ENCODE measurements at regions not wholly inside any gene's neighbourhood (a gene's known extent, or its start where the extent isn't known, plus 50 kb on each side); places are given as distances from the start of the nearest gene placed in this dataset.

DNA sequence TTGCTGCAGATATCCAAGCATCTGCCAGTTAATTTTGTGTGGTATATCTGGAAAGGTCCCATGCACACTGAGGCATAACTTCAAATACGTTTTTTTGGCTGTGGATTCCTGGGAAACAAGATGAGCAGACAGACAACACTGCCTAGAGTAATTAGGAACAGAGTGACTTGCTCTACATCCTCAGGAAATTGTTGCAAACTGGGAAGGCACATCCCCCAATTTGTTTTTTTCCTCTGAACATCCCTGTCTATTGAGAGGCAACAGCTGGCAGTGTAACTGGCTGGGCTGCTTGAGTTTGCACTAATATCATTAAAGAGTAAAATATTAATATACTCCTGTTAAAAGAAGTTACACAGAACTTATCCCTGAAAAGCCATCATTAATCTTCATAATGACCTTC is 207.7 kb upstream of the SLIT2 start:
- TF ChIP-seq, protein P1, sequence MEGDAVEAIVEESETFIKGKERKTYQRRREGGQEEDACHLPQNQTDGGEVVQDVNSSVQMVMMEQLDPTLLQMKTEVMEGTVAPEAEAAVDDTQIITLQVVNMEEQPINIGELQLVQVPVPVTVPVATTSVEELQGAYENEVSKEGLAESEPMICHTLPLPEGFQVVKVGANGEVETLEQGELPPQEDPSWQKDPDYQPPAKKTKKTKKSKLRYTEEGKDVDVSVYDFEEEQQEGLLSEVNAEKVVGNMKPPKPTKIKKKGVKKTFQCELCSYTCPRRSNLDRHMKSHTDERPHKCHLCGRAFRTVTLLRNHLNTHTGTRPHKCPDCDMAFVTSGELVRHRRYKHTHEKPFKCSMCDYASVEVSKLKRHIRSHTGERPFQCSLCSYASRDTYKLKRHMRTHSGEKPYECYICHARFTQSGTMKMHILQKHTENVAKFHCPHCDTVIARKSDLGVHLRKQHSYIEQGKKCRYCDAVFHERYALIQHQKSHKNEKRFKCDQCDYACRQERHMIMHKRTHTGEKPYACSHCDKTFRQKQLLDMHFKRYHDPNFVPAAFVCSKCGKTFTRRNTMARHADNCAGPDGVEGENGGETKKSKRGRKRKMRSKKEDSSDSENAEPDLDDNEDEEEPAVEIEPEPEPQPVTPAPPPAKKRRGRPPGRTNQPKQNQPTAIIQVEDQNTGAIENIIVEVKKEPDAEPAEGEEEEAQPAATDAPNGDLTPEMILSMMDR (IDR thresholded peaks at IDR 0.05) = no peak
- TF ChIP-seq TCF7L2 (IDR thresholded peaks at IDR 0.05; ENCODE audit: low read depth, low read length) (no peak), SIN3A (IDR thresholded peaks at IDR 0.05; ENCODE audit: borderline replicate concordance, insufficient read depth, low read depth, low read length) (no peak), POLR2AphosphoS5 (IDR thresholded peaks at IDR 0.05; ENCODE audit: low read depth, low read length) (no peak)
- TF ChIP-seq, protein P2, sequence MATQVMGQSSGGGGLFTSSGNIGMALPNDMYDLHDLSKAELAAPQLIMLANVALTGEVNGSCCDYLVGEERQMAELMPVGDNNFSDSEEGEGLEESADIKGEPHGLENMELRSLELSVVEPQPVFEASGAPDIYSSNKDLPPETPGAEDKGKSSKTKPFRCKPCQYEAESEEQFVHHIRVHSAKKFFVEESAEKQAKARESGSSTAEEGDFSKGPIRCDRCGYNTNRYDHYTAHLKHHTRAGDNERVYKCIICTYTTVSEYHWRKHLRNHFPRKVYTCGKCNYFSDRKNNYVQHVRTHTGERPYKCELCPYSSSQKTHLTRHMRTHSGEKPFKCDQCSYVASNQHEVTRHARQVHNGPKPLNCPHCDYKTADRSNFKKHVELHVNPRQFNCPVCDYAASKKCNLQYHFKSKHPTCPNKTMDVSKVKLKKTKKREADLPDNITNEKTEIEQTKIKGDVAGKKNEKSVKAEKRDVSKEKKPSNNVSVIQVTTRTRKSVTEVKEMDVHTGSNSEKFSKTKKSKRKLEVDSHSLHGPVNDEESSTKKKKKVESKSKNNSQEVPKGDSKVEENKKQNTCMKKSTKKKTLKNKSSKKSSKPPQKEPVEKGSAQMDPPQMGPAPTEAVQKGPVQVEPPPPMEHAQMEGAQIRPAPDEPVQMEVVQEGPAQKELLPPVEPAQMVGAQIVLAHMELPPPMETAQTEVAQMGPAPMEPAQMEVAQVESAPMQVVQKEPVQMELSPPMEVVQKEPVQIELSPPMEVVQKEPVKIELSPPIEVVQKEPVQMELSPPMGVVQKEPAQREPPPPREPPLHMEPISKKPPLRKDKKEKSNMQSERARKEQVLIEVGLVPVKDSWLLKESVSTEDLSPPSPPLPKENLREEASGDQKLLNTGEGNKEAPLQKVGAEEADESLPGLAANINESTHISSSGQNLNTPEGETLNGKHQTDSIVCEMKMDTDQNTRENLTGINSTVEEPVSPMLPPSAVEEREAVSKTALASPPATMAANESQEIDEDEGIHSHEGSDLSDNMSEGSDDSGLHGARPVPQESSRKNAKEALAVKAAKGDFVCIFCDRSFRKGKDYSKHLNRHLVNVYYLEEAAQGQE (IDR thresholded peaks at IDR 0.05; ENCODE audit: insufficient read depth in 1 of 2, low read depth in 2 of 2, low read length in 1 of 2) = no peak
- no peaks in the 10 kb centered on the region for H3K36me3 ChIP-seq (ENCODE audit: control insufficient read depth, insufficient read depth, low read length)
- ChIA-PET POLR2A (no interaction called here), CTCF (no interaction called here)
- no peak overlapping the region for H3K4me3 ChIP-seq (ENCODE audit: low read depth in 2 of 2, low read length in 2 of 2)
- no peaks in the 10 kb centered on the region for H3K27me3 ChIP-seq (ENCODE audit: control insufficient read depth, insufficient read depth, low read length)
- no peak overlapping the region for H3K27ac ChIP-seq (ENCODE audit: low read length)
- H3K4me1 ChIP-seq (ENCODE audit: control insufficient read depth, insufficient read depth, low read length) = no peaks in the 10 kb centered on the region
- H3K9me3 ChIP-seq (ENCODE audit: control insufficient read depth, insufficient read depth, low read depth, low read length) = no peaks in the 10 kb centered on the region
- no TSS peak for BruUV-seq (replicated peaks)
- in situ Hi-C loops (cut with HindIII; ENCODE audit: low pct_unique_long_range_greater_than_20kb, low sequenced_read_pairs) = no loop called here
- no peak for DNase-seq (ENCODE audit: low read depth, low spot score)
- intact Hi-C loops (cut with micrococcal nuclease; ENCODE audit: unreplicated experiment) = no loop called here
- no peak for ATAC-seq

DNA sequence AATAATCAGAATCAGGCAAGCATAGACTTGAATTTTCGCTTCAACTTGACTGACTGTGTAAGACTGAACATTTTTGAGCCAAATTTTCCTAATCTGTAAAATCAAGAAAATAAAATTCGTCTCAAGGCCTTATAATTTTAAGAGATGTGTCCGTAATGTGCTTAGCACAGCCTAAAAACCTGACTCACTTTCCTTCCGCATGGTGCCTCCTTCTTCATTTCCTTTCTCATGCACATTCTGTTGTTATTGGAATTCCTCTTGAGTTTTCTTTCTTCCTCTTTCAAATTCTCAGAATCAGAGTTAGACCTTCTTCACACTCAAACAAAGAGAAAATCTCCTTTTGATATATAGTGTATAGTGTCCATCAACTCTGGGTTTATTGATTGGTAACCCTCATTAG is 208.9 kb upstream of the SLIT2 start:
- TF ChIP-seq, protein P2 (IDR thresholded peaks at IDR 0.05; ENCODE audit: insufficient read depth in 1 of 2, low read depth in 2 of 2, low read length in 1 of 2) = no peak
- TF ChIP-seq SIN3A (IDR thresholded peaks at IDR 0.05; ENCODE audit: borderline replicate concordance, insufficient read depth, low read depth, low read length) (no peak), TCF7L2 (IDR thresholded peaks at IDR 0.05; ENCODE audit: low read depth, low read length) (no peak), POLR2AphosphoS5 (IDR thresholded peaks at IDR 0.05; ENCODE audit: low read depth, low read length) (no peak)
- TF ChIP-seq, protein P1 (IDR thresholded peaks at IDR 0.05) = no peak
- intact Hi-C loops (cut with micrococcal nuclease; ENCODE audit: unreplicated experiment) = no loop called here
- H3K9me3 ChIP-seq (ENCODE audit: control insufficient read depth, insufficient read depth, low read depth, low read length) = no peaks in the 10 kb centered on the region
- no peaks in the 10 kb centered on the region for H3K4me1 ChIP-seq (ENCODE audit: control insufficient read depth, insufficient read depth, low read length)
- POLR2A ChIA-PET = no interaction called here
- in situ Hi-C loops (cut with HindIII; ENCODE audit: low pct_unique_long_range_greater_than_20kb, low sequenced_read_pairs) = no loop called here
- H3K4me3 ChIP-seq (ENCODE audit: low read depth in 2 of 2, low read length in 2 of 2) = no peak overlapping the region
- no peak for DNase-seq (ENCODE audit: low read depth, low spot score)
- H3K27ac ChIP-seq (ENCODE audit: low read length) = no peak overlapping the region
- no peaks in the 10 kb centered on the region for H3K27me3 ChIP-seq (ENCODE audit: control insufficient read depth, insufficient read depth, low read length)
- CTCF ChIA-PET = no interaction called here
- ATAC-seq = no peak
- no TSS peak for BruUV-seq (replicated peaks)
- H3K36me3 ChIP-seq (ENCODE audit: control insufficient read depth, insufficient read depth, low read length) = no peaks in the 10 kb centered on the region

Data from Panc1 (cell line).